HepG2 (cell line): ENCODE measurements at regions not wholly inside any gene's neighbourhood (a gene's known extent, or its start where the extent isn't known, plus 50 kb on each side); places are given as distances from the start of the nearest gene placed in this dataset.

ENCODE experiments used
- ATAD3A ChIP-seq: sonication (generic); formaldehyde crosslinking; IDR thresholded peaks from 2 replicates; pipeline ENCODE4 v1.4.0; 2020; ENCODE audit warnings: missing genetic modification reagents
- BCL6 ChIP-seq: IDR thresholded peaks from 2 replicates; pipeline ENCODE4 v1.6.1; 2016; ENCODE audit warnings: missing genetic modification reagents, missing compliant biosample characterization
- CHCHD3 ChIP-seq: sonication (generic); formaldehyde crosslinking; IDR thresholded peaks from 2 replicates; pipeline ENCODE4 v1.8.0; 2022; ENCODE audit warnings: mild to moderate bottlenecking, missing genetic modification reagents, moderate library complexity
- FOXJ3 ChIP-seq: sonication (generic); formaldehyde crosslinking; IDR thresholded peaks from 2 replicates; pipeline ENCODE4 v1.4.0; 2020; ENCODE audit warnings: missing genetic modification reagents, mild to moderate bottlenecking, borderline replicate concordance
- GATAD2A ChIP-seq: IDR thresholded peaks from 2 replicates; pipeline ENCODE4 v1.6.1; 2016
- KAT7 ChIP-seq: IDR thresholded peaks from 2 replicates; pipeline ENCODE4 v1.6.1; 2018; ENCODE audit warnings: borderline replicate concordance, missing compliant biosample characterization
- KDM6A ChIP-seq: IDR thresholded peaks from 2 replicates; pipeline ENCODE4 v1.6.1; 2016; ENCODE audit warnings: low read depth
- MIER2 ChIP-seq: IDR thresholded peaks from 2 replicates; pipeline ENCODE4 v1.6.1; 2016; ENCODE audit warnings: missing biosample characterization, missing genetic modification reagents
- RNF2 ChIP-seq: fragments of 450-650 bp; conservative IDR thresholded peaks from 2 replicates; pipeline ENCODE4 v1.6.1; 2016; ENCODE audit warnings: low read depth
- SMAD3 ChIP-seq: sonication (generic); formaldehyde crosslinking; IDR thresholded peaks from 2 replicates; pipeline ENCODE4 v1.4.0; 2020; ENCODE audit warnings: missing genetic modification reagents
- TBX2 ChIP-seq: sonication (generic); formaldehyde crosslinking; IDR thresholded peaks from 2 replicates; pipeline ENCODE4 v1.5.0; 2020; ENCODE audit warnings: missing genetic modification reagents, mild to moderate bottlenecking, borderline replicate concordance
- ZBTB20 ChIP-seq: sonication (generic); formaldehyde crosslinking; IDR thresholded peaks from 2 replicates; pipeline ENCODE4 v1.8.1; 2023; ENCODE audit warnings: missing genetic modification reagents, low read depth, mild to moderate bottlenecking, borderline replicate concordance
- ZFX ChIP-seq: sonication (generic); formaldehyde crosslinking; IDR thresholded peaks from 2 replicates; pipeline ENCODE4 v1.4.0; 2020; ENCODE audit warnings: mild to moderate bottlenecking, low read depth, missing genetic modification reagents, moderate library complexity
- ZMYM2 ChIP-seq: sonication (generic); formaldehyde crosslinking; IDR thresholded peaks from 2 replicates; pipeline ENCODE4 v1.8.0; 2022; ENCODE audit warnings: mild to moderate bottlenecking, missing genetic modification reagents
- ZMYM3 ChIP-seq: sonication (generic); formaldehyde crosslinking; IDR thresholded peaks from 2 replicates; pipeline ENCODE4 v1.5.1; 2020; ENCODE audit warnings: mild to moderate bottlenecking, missing genetic modification reagents
- ZNF17 ChIP-seq: sonication (generic); formaldehyde crosslinking; IDR thresholded peaks from 2 replicates; pipeline ENCODE4 v1.5.0; 2020; ENCODE audit warnings: mild to moderate bottlenecking, missing genetic modification reagents
- ZNF451 ChIP-seq: sonication (generic); formaldehyde crosslinking; IDR thresholded peaks from 2 replicates; pipeline ENCODE4 v1.5.0; 2020; ENCODE audit warnings: mild to moderate bottlenecking, missing genetic modification reagents
- ZNF496 ChIP-seq: sonication (generic); formaldehyde crosslinking; IDR thresholded peaks from 2 replicates; pipeline ENCODE4 v1.8.1; 2023; ENCODE audit warnings: mild to moderate bottlenecking, moderate library complexity, missing genetic modification reagents; ENCODE audit not compliant: insufficient replicate concordance
- ZNF614 ChIP-seq: IDR thresholded peaks from 2 replicates; pipeline ENCODE4 v1.6.1; 2018; ENCODE audit warnings: missing biosample characterization, missing genetic modification reagents, inconsistent platforms, borderline replicate concordance
- ZNF878 ChIP-seq: sonication (generic); formaldehyde crosslinking; IDR thresholded peaks from 2 replicates; pipeline ENCODE4 v1.8.1; 2023; ENCODE audit warnings: mild to moderate bottlenecking, missing genetic modification reagents, moderate library complexity
- TF ChIP-seq, protein P1 (sequence below): sonication (generic); formaldehyde crosslinking; IDR thresholded peaks from 2 replicates; pipeline ENCODE4 v1.4.0; 2020; ENCODE audit warnings: missing genetic modification reagents, borderline replicate concordance
- TF ChIP-seq, protein P2 (sequence below): sonication (generic); formaldehyde crosslinking; IDR thresholded peaks from 2 replicates; pipeline ENCODE4 v1.5.0; 2020; ENCODE audit warnings: missing genetic modification reagents
- TF ChIP-seq, protein P3 (sequence below): sonication (generic); formaldehyde crosslinking; IDR thresholded peaks from 2 replicates; pipeline ENCODE4 v1.4.0; 2020; ENCODE audit warnings: missing genetic modification reagents, borderline replicate concordance

DNA sequence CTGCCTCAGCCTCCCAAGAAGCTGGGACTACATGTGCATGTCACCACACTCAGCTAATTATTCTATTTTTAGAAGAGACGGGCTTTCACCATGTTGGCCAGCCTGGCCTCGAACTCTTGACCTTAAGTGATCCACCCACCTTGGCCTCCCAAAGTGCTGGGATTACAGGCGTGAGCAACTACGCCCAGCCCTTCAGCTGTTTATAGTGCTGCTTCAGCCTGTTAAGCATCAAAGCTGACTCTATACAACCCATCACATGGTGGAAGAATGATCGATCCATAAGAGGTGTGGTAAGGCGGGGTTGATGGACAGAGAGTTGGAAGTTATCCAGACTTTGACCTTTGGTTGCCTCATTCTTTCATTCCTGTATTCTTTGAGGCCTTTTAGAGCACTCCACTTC lies 56.2 kb upstream of the RAPGEF2 start (continued):
- peak; percentile 47; the same call in 1 of the 2 replicates for TF ChIP-seq ZNF878 (CRISPR knock-in tag)
- peak; percentile 27; the same call in 1 of the 2 replicates for TF ChIP-seq MIER2 (CRISPR knock-in tag)
- TF ChIP-seq ZMYM3 (CRISPR knock-in tag): peak; percentile 82
- 0 out of 2 replicates have a peak, but pooled peaks have one; percentile 51 for TF ChIP-seq KDM6A (CRISPR knock-in tag)
- peak; percentile 68; the same call in 1 of the 2 replicates for TF ChIP-seq ZNF614 (CRISPR knock-in tag)
- no peak for TF ChIP-seq ZNF17 (CRISPR knock-in tag)
- peak; percentile 72 for TF ChIP-seq BCL6 (CRISPR knock-in tag)
- no peak for TF ChIP-seq CHCHD3
- peak; percentile 25; the same call in 1 of the 2 replicates for TF ChIP-seq ZFX
- TF ChIP-seq ZNF496: no peak
- TF ChIP-seq, protein P1, sequence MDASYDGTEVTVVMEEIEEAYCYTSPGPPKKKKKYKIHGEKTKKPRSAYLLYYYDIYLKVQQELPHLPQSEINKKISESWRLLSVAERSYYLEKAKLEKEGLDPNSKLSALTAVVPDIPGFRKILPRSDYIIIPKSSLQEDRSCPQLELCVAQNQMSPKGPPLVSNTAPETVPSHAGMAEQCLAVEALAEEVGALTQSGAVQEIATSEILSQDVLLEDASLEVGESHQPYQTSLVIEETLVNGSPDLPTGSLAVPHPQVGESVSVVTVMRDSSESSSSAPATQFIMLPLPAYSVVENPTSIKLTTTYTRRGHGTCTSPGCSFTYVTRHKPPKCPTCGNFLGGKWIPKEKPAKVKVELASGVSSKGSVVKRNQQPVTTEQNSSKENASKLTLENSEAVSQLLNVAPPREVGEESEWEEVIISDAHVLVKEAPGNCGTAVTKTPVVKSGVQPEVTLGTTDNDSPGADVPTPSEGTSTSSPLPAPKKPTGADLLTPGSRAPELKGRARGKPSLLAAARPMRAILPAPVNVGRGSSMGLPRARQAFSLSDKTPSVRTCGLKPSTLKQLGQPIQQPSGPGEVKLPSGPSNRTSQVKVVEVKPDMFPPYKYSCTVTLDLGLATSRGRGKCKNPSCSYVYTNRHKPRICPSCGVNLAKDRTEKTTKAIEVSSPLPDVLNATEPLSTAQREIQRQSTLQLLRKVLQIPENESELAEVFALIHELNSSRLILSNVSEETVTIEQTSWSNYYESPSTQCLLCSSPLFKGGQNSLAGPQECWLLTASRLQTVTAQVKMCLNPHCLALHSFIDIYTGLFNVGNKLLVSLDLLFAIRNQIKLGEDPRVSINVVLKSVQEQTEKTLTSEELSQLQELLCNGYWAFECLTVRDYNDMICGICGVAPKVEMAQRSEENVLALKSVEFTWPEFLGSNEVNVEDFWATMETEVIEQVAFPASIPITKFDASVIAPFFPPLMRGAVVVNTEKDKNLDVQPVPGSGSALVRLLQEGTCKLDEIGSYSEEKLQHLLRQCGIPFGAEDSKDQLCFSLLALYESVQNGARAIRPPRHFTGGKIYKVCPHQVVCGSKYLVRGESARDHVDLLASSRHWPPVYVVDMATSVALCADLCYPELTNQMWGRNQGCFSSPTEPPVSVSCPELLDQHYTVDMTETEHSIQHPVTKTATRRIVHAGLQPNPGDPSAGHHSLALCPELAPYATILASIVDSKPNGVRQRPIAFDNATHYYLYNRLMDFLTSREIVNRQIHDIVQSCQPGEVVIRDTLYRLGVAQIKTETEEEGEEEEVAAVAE (CRISPR knock-in tag): 0 out of 2 replicates have a peak, but pooled peaks have one; percentile 25
- peak; percentile 80; the same call in 1 of the 2 replicates for TF ChIP-seq ZMYM2 (CRISPR knock-in tag)
- TF ChIP-seq, protein P2, sequence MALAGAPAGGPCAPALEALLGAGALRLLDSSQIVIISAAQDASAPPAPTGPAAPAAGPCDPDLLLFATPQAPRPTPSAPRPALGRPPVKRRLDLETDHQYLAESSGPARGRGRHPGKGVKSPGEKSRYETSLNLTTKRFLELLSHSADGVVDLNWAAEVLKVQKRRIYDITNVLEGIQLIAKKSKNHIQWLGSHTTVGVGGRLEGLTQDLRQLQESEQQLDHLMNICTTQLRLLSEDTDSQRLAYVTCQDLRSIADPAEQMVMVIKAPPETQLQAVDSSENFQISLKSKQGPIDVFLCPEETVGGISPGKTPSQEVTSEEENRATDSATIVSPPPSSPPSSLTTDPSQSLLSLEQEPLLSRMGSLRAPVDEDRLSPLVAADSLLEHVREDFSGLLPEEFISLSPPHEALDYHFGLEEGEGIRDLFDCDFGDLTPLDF (CRISPR knock-in tag): no peak
- TF ChIP-seq, protein P3, sequence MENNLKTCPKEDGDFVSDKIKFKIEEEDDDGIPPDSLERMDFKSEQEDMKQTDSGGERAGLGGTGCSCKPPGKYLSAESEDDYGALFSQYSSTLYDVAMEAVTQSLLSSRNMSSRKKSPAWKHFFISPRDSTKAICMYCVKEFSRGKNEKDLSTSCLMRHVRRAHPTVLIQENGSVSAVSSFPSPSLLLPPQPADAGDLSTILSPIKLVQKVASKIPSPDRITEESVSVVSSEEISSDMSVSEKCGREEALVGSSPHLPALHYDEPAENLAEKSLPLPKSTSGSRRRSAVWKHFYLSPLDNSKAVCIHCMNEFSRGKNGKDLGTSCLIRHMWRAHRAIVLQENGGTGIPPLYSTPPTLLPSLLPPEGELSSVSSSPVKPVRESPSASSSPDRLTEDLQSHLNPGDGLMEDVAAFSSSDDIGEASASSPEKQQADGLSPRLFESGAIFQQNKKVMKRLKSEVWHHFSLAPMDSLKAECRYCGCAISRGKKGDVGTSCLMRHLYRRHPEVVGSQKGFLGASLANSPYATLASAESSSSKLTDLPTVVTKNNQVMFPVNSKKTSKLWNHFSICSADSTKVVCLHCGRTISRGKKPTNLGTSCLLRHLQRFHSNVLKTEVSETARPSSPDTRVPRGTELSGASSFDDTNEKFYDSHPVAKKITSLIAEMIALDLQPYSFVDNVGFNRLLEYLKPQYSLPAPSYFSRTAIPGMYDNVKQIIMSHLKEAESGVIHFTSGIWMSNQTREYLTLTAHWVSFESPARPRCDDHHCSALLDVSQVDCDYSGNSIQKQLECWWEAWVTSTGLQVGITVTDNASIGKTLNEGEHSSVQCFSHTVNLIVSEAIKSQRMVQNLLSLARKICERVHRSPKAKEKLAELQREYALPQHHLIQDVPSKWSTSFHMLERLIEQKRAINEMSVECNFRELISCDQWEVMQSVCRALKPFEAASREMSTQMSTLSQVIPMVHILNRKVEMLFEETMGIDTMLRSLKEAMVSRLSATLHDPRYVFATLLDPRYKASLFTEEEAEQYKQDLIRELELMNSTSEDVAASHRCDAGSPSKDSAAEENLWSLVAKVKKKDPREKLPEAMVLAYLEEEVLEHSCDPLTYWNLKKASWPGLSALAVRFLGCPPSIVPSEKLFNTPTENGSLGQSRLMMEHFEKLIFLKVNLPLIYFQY (CRISPR knock-in tag): no peak
- peak; percentile 65; the same call in 1 of the 2 replicates for TF ChIP-seq SMAD3 (CRISPR knock-in tag)
- no peak for TF ChIP-seq ATAD3A (CRISPR knock-in tag)
- peak; percentile 63; the same call in 1 of the 2 replicates for TF ChIP-seq FOXJ3 (CRISPR knock-in tag)
- peak; percentile 90 for TF ChIP-seq TBX2 (CRISPR knock-in tag)
- no peak for TF ChIP-seq ZNF451 (CRISPR knock-in tag)
- TF ChIP-seq GATAD2A: peak; percentile 90
- no peak for TF ChIP-seq KAT7 (CRISPR knock-in tag)
- TF ChIP-seq ZBTB20: peak; percentile 45; the same call in 1 of the 2 replicates
- 0 out of 2 replicates have a peak, but pooled peaks have one; percentile 40 for TF ChIP-seq RNF2
